GM12878 (cell line): ENCODE measurements at regions not wholly inside any gene's neighbourhood (a gene's known extent, or its start where the extent isn't known, plus 50 kb on each side); places are given as distances from the start of the nearest gene placed in this dataset.
"Not testable (repeated sequence)": the region's sequence is repeated elsewhere in the genome, so short reads cannot be mapped to it uniquely, and the experiment has no call there.

Experiments
- CEBPB ChIP-seq, 2 experiments: fragments of 150-350 bp in 1 of 2; IDR thresholded peaks; 2 replicates each; pipeline ENCODE4 v1.6.1; 2012 to 2014; ENCODE audit warnings: low read depth in 2 of 2, low read length in 2 of 2, borderline replicate concordance in 1 of 2, inconsistent platforms in 1 of 2
- CTCF ChIP-seq, 3 experiments: IDR thresholded peaks in 2 of 3; conservative IDR thresholded peaks in 1 of 3; 2 replicates each; pipeline ENCODE4 v1.5.1; 2011; ENCODE audit warnings: low read depth in 3 of 3, low read length in 3 of 3, mild to moderate bottlenecking in 3 of 3, control low read depth in 2 of 3, moderate library complexity in 2 of 3, inconsistent platforms in 1 of 3, mixed read lengths in 1 of 3; ENCODE audit not compliant: control insufficient read depth in 2 of 3, insufficient read depth in 1 of 3; ENCODE audit errors: extremely low read depth in 1 of 3
- DPF2 ChIP-seq: fragments of 450-650 bp; IDR thresholded peaks from 2 replicates; pipeline ENCODE4 v1.6.1; 2017; ENCODE audit warnings: mild to moderate bottlenecking
- FOXK2 ChIP-seq: fragments of 450-650 bp; IDR thresholded peaks from 2 replicates; pipeline ENCODE4 v1.6.1; 2017; ENCODE audit warnings: mild to moderate bottlenecking, moderate library complexity
- NR2C2 ChIP-seq: IDR thresholded peaks from 2 replicates; pipeline ENCODE4 v1.6.1; 2011; ENCODE audit warnings: borderline replicate concordance, low read depth; ENCODE audit not compliant: control insufficient read depth, insufficient read length
- SIN3A ChIP-seq: IDR thresholded peaks from 2 replicates; pipeline ENCODE4 v1.6.1; 2012; ENCODE audit warnings: low read depth, low read length, improper control_type of control experiment
- SP1 ChIP-seq: IDR thresholded peaks from one replicate; pipeline ENCODE4 v1.6.1; 2011; ENCODE audit warnings: low read depth, low read length
- SREBF2 ChIP-seq: IDR thresholded peaks from 2 replicates; pipeline ENCODE4 v1.6.1; 2012; ENCODE audit warnings: mild to moderate bottlenecking, low read length
- ZNF384 ChIP-seq: IDR thresholded peaks from 2 replicates; pipeline ENCODE4 v1.6.1; 2012; ENCODE audit warnings: low read depth, mild to moderate bottlenecking, low read length, improper control_type of control experiment, borderline replicate concordance

GRCh38 chr2:111315188-111315917 lies 194.6 kb downstream of the BCL2L11 start:
- not testable (repeated sequence) for TF ChIP-seq CTCF (IDR thresholded peaks at IDR 0.05 in 2 of 3, conservative IDR thresholded peaks at IDR 0.05 in 1 of 3; ENCODE audit: control insufficient read depth in 2 of 3, extremely low read depth in 1 of 3, insufficient read depth in 1 of 3, low read depth in 3 of 3, low read length in 3 of 3); CEBPB (IDR thresholded peaks at IDR 0.05; ENCODE audit: borderline replicate concordance in 1 of 2, low read depth in 2 of 2, low read length in 2 of 2); SREBF2; DPF2; SP1; NR2C2; ZNF384; SIN3A; FOXK2
